HG03025 (cell line): ENCODE measurements at regions not wholly inside any gene's neighbourhood (a gene's known extent, or its start where the extent isn't known, plus 50 kb on each side); places are given as distances from the start of the nearest gene placed in this dataset.

ENCODE experiments used
- ATAC-seq: cut with Tn5 transposase; IDR thresholded peaks from one replicate; pipeline ENCODE4 v1.9.1; 2021; ENCODE audit warnings: mild to moderate bottlenecking, moderate library complexity; ENCODE audit not compliant: unreplicated experiment, low FRiP score

DNA sequence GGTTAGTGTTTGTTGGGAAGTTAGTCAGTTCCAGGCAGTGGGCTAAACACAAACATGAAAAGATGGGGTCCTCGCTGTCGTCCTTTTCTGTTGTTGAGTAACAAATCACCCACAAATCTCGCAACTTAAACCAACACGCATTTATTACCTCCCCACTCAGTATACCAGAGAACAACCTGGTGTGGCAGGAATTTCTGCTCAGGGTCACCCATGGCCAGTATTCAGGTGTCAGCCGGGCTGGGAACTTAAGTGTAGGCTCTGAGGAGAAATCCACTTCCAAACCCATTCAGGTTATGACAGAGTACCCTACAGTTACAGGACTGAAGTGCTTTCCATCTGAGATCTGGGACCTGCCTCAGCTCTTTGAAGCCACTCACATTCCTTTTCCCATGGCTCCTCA lies 73.6 kb upstream of the SP4 start:
- ATAC-seq, result no peak

GRCh38 chr7:21355406-21355874 lies 72.4 kb upstream of the SP4 start:
- ATAC-seq, result peak; percentile 80

- ATAC-seq, result no peak
Observed at GRCh38 chr7:21356616-21357015, 71.3 kb upstream of the SP4 start.

GRCh38 chr7:21357151-21358097 lies 70.5 kb upstream of the SP4 start:
- no peak for ATAC-seq

- ATAC-seq, result no peak
Observed at GRCh38 chr7:21358648-21359047, 69.2 kb upstream of the SP4 start.

- ATAC-seq, result no peak
Observed at GRCh38 chr7:21359163-21359562, 68.7 kb upstream of the SP4 start.

DNA sequence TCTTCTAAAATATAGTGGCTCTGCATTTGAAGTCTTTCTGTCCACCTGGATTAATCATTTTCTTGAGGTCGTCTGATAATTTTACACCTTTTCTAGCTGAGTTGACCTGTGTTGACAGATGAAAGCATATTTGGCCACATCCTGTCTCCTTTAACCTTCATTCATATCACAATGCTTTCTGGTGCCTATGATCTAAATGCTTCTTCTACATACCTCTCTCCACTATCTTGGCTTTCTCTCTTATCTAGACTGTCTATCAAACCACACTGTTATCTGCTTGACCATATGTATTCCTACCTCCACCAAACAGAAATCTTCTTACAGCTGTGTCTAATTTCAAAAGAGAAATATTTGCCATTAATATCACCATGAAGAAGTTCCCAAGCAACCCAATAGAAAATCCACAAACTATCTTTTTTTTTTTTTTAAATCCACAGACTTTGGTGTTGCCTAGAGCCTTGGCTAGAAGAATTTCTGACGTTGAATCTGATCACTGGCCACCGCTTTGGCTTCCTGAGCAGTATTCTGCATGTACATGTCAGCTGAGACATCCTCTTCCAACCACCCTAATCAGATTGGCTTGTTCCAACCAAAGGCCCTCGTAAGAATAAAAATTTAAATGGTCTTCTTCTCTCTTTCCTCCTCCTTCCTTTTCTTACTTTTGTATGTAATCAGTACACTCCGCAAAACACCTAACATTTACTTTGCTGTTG lies 66.3 kb upstream of the SP4 start:
- ATAC-seq, result no peak

GRCh38 chr7:21364801-21365271 lies 63.0 kb upstream of the SP4 start:
- ATAC-seq, result no peak

DNA sequence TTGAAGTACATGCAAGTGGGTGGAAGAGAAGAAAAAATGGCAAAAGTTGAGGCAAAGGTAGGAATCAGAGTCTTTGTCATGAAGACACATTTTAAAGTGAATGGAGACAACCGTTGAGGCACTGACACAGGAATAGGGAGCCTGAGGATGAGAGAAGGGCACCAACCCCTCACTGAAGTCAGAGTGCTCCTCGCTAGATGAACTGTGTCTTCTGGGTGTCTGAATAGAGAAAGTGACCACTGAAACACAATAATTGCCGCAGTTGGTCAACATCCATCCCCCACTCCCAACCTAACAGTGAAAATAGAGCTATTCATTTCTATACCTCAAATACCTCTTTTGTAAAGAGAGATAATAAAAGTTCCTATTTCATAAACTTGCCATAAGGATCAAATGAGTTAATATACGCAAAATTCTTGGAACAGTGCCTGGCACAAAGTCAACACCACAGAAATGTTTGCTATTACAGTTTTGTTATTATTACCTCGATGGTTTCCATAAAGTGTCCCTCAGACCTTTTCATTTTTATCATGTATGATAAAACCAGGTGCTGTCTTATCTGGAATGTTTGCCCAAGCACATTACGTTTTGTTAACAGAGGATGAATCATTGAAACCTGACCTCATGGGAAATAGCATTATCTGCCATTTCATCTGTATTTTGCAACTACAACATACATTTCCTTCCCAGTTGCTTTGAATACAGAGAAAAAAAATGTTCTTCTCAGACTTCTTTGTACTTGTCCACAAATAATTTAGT lies 61.8 kb upstream of the SP4 start:
- ATAC-seq, result no peak

DNA sequence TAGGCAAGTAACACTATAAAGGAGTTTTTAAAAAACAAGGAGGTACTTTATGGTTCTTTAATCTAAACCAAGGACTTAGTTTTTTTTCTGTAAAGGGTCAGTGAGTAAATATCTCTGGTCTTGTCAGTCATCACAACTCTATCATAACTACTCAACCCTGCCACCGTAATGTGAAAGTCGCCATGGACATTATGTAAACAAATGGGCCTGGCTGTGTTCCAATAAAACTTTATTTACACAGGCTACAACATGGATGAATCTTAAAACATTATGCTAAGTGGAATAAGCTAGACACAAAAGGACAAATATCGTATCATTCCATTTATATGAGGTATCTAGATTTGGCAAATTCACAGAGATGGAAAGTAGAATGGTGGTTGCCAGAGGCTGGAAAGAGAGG lies 60.8 kb upstream of the SP4 start:
- ATAC-seq, result no peak

DNA sequence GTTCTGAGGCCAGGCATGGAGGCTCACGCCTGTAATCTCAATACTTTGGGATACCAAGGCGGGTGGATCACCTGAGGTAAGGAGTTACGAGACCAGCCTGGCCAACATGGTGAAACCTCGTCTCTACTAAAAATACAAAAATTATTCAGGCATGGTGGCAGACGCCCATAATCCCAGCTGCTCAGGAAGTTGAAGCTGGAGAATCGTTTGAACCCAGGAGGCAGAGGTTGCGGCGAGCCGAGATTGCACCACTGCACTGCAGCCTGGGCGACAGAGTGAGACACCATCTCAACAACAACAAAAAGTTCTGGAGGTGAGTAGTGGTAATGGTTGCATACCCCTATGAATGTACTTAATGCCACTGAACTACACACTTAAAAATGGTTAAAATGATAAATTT lies 60.3 kb upstream of the SP4 start:
- no peak for ATAC-seq

- ATAC-seq, result no peak
Observed at GRCh38 chr7:21368317-21368716, 59.6 kb upstream of the SP4 start.

GRCh38 chr7:21370283-21370982 lies 57.5 kb upstream of the SP4 start:
- ATAC-seq, result no peak

DNA sequence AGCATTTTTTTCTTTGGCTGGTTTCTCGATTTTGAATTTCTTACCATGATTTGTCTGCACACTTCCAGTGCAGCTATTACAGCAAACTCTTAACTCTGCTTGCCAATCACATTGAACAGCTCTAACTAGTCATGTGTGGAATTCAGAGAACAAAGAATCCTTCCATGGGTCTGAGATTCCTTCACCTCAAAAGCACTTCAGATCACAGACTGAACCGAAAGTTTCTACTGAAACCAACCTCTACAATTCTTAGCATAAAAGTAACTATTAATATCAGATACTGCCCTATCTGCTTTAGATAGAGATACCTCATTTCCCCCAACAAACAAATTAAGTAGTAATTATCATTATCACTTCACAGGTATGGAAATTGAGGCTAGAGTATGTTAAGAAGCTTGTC lies 56.5 kb upstream of the SP4 start:
- ATAC-seq, result peak; percentile 53

- ATAC-seq, result no peak
Observed at GRCh38 chr7:21373031-21373430, 54.9 kb upstream of the SP4 start.

DNA sequence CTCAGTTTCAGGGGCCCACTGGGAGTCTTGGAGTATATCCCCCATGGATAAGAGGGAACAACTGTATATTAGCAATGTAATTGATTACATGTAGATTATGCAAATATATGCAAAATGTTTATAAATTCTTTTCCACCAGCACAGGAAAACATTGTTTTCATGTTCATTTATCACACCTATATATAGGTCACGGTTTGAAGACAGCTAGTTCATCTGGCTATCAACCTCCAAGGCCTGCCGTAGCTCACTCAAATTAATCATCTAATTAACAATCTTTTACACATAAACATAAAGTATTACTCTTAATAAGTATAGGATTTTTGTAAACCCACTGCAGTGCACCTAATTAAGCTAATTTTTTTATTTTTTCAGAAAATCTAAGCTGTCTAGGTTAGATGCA lies 53.7 kb upstream of the SP4 start:
- no peak for ATAC-seq

GRCh38 chr7:21377545-21377944 lies 50.3 kb upstream of the SP4 start:
- no peak for ATAC-seq
